Neural cell (in vitro differentiated cells): ENCODE measurements at regions not wholly inside any gene's neighbourhood (a gene's known extent, or its start where the extent isn't known, plus 50 kb on each side); places are given as distances from the start of the nearest gene placed in this dataset.
"Not testable (repeated sequence)": the region's sequence is repeated elsewhere in the genome, so short reads cannot be mapped to it uniquely, and the experiment has no call there.

Experiments used
- EP300 ChIP-seq: fragments of 450-650 bp; conservative IDR thresholded peaks from 2 replicates; pipeline ENCODE4 v1.6.1; 2014; ENCODE audit warnings: antibody characterized with exemption, mild to moderate bottlenecking, moderate library complexity; ENCODE audit not compliant: poor library complexity, severe bottlenecking
- EZH2 ChIP-seq: fragments of 200-600, 300-800 bp; shearing (Covaris generic), sonication (generic); IDR thresholded peaks from 2 replicates; pipeline ENCODE4 v1.6.1; 2014; ENCODE audit warnings: antibody characterized with exemption, low read length, borderline replicate concordance, mild to moderate bottlenecking; ENCODE audit not compliant: insufficient read depth, poor library complexity, severe bottlenecking
- MXI1 ChIP-seq: fragments of 450-650 bp; conservative IDR thresholded peaks from 2 replicates; pipeline ENCODE4 v1.6.1; 2014; ENCODE audit warnings: antibody characterized with exemption, mild to moderate bottlenecking; ENCODE audit not compliant: poor library complexity, severe bottlenecking
- SMC3 ChIP-seq: fragments of 450-650 bp; conservative IDR thresholded peaks from 2 replicates; pipeline ENCODE4 v1.6.1; 2014; ENCODE audit warnings: antibody characterized with exemption, mild to moderate bottlenecking, moderate library complexity; ENCODE audit not compliant: poor library complexity
- TAF1 ChIP-seq: IDR thresholded peaks from 2 replicates; pipeline ENCODE4 v1.6.1; 2012; ENCODE audit warnings: low read depth
- TF ChIP-seq, protein P1 (sequence below): fragments of 450-650 bp; IDR thresholded peaks from 2 replicates; pipeline ENCODE4 v1.5.1; 2014; ENCODE audit warnings: antibody characterized with exemption, mild to moderate bottlenecking, moderate library complexity; ENCODE audit not compliant: poor library complexity, severe bottlenecking
- TF ChIP-seq, protein P2 (sequence below): IDR thresholded peaks from 2 replicates; pipeline ENCODE4 v1.6.1; 2012; ENCODE audit warnings: borderline replicate concordance

DNA sequence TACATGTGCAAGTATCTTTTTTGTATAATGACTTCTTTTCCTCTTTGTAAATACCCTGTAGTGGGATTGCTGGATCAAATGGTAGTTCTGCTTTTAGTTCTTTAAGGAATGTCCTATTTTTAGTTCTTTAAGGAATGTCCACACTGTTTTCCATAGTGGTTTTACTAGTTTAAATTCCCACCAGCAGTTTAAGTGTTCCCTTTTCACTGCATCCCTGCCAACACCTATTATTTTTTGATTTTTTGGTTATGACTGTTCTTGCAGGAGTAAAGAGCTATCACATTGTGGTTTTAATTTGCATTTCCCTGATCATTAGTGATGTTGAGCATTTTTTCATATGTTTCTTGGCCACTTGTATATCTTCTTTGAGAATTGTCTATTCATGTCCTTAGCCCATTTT is 164.4 kb downstream of the RND3 start:
- TF ChIP-seq TAF1, EZH2, SMC3, MXI1, EP300: not testable (repeated sequence)
- TF ChIP-seq, protein P1, sequence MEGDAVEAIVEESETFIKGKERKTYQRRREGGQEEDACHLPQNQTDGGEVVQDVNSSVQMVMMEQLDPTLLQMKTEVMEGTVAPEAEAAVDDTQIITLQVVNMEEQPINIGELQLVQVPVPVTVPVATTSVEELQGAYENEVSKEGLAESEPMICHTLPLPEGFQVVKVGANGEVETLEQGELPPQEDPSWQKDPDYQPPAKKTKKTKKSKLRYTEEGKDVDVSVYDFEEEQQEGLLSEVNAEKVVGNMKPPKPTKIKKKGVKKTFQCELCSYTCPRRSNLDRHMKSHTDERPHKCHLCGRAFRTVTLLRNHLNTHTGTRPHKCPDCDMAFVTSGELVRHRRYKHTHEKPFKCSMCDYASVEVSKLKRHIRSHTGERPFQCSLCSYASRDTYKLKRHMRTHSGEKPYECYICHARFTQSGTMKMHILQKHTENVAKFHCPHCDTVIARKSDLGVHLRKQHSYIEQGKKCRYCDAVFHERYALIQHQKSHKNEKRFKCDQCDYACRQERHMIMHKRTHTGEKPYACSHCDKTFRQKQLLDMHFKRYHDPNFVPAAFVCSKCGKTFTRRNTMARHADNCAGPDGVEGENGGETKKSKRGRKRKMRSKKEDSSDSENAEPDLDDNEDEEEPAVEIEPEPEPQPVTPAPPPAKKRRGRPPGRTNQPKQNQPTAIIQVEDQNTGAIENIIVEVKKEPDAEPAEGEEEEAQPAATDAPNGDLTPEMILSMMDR, result not testable (repeated sequence)
- TF ChIP-seq, protein P2, sequence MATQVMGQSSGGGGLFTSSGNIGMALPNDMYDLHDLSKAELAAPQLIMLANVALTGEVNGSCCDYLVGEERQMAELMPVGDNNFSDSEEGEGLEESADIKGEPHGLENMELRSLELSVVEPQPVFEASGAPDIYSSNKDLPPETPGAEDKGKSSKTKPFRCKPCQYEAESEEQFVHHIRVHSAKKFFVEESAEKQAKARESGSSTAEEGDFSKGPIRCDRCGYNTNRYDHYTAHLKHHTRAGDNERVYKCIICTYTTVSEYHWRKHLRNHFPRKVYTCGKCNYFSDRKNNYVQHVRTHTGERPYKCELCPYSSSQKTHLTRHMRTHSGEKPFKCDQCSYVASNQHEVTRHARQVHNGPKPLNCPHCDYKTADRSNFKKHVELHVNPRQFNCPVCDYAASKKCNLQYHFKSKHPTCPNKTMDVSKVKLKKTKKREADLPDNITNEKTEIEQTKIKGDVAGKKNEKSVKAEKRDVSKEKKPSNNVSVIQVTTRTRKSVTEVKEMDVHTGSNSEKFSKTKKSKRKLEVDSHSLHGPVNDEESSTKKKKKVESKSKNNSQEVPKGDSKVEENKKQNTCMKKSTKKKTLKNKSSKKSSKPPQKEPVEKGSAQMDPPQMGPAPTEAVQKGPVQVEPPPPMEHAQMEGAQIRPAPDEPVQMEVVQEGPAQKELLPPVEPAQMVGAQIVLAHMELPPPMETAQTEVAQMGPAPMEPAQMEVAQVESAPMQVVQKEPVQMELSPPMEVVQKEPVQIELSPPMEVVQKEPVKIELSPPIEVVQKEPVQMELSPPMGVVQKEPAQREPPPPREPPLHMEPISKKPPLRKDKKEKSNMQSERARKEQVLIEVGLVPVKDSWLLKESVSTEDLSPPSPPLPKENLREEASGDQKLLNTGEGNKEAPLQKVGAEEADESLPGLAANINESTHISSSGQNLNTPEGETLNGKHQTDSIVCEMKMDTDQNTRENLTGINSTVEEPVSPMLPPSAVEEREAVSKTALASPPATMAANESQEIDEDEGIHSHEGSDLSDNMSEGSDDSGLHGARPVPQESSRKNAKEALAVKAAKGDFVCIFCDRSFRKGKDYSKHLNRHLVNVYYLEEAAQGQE, result not testable (repeated sequence)
